ENCODE measurements at regions not wholly inside any gene's neighbourhood (a gene's known extent, or its start where the extent isn't known, plus 50 kb on each side); places are given as distances from the start of the nearest gene placed in this dataset.
"Not testable (repeated sequence)": the region's sequence is repeated elsewhere in the genome, so short reads cannot be mapped to it uniquely, and the experiment has no call there.

GRCh38 chr7:81197266-81197665 is 278.4 kb upstream of the SEMA3C start:
- Histone ChIP-seq H3K27ac (ENCODE audit: low read length) (no peak overlapping the region), H3K9me3 (ENCODE audit: control insufficient read depth, low read depth, low read length) (no peaks in the 10 kb centered on the region), H3K27me3 (ENCODE audit: control insufficient read depth, insufficient read depth, low read length) (no peaks in the 10 kb centered on the region), H3K4me1 (ENCODE audit: control insufficient read depth, insufficient read depth, low read length) (no peaks in the 10 kb centered on the region), H3K36me3 (ENCODE audit: control insufficient read depth, insufficient read depth, low read length) (no peaks in the 10 kb centered on the region), H3K4me3 (ENCODE audit: low read length) (no peak overlapping the region)
- WGBS (ENCODE audit: insufficient coverage, low lambda C conversion rate) = 100% methylated on average over 1 of the region's 2 CpGs
- no peak for DNase-seq

GRCh38 chr7:81195033-81195432 is 276.2 kb upstream of the SEMA3C start:
- no CpG with 5 or more reads among the region's 1 CpG for WGBS (ENCODE audit: insufficient coverage, low lambda C conversion rate)
- peak in 1 of 2 donors; percentile 22 for DNase-seq
- Histone ChIP-seq H3K4me3 (ENCODE audit: low read length) (no peak overlapping the region), H3K9me3 (ENCODE audit: control insufficient read depth, low read depth, low read length) (no peaks in the 10 kb centered on the region), H3K36me3 (ENCODE audit: control insufficient read depth, insufficient read depth, low read length) (no peaks in the 10 kb centered on the region), H3K27ac (ENCODE audit: low read length) (no peak overlapping the region), H3K4me1 (ENCODE audit: control insufficient read depth, insufficient read depth, low read length) (peaks cover 3% of the 10 kb centered on the region), H3K27me3 (ENCODE audit: control insufficient read depth, insufficient read depth, low read length) (no peaks in the 10 kb centered on the region)

- WGBS (ENCODE audit: insufficient coverage, low lambda C conversion rate) = 100% methylated on average over 1 of the region's 3 CpGs
- H3K4me3 ChIP-seq (ENCODE audit: low read length) = no peak overlapping the region
- peak overlapping the region; percentile 76 for H3K27ac ChIP-seq (ENCODE audit: low read length)
- no peaks in the 10 kb centered on the region for H3K27me3 ChIP-seq (ENCODE audit: control insufficient read depth, insufficient read depth, low read length)
- peak; percentile 47 to 62 for DNase-seq
- no peaks in the 10 kb centered on the region for H3K36me3 ChIP-seq (ENCODE audit: control insufficient read depth, insufficient read depth, low read length)
- H3K4me1 ChIP-seq (ENCODE audit: control insufficient read depth, insufficient read depth, low read length) = peaks cover 3% of the 10 kb centered on the region
- H3K9me3 ChIP-seq (ENCODE audit: control insufficient read depth, low read depth, low read length) = no peaks in the 10 kb centered on the region
These were observed 272.3 kb upstream of the SEMA3C start for GRCh38 chr7:81190997-81191768.

GRCh38 chr7:81187753-81188152 is 268.9 kb upstream of the SEMA3C start:
- H3K4me3 ChIP-seq (ENCODE audit: low read length) = no peak overlapping the region
- no CpG with 5 or more reads among the region's 1 CpG for WGBS (ENCODE audit: insufficient coverage, low lambda C conversion rate)
- DNase-seq = no peak
- no peak overlapping the region for H3K27ac ChIP-seq (ENCODE audit: low read length)
- H3K36me3 ChIP-seq (ENCODE audit: control insufficient read depth, insufficient read depth, low read length) = no peaks in the 10 kb centered on the region
- peaks cover 3% of the 10 kb centered on the region for H3K4me1 ChIP-seq (ENCODE audit: control insufficient read depth, insufficient read depth, low read length)
- H3K9me3 ChIP-seq (ENCODE audit: control insufficient read depth, low read depth, low read length) = no peaks in the 10 kb centered on the region
- no peaks in the 10 kb centered on the region for H3K27me3 ChIP-seq (ENCODE audit: control insufficient read depth, insufficient read depth, low read length)

GRCh38 chr7:81186691-81187090 is 267.8 kb upstream of the SEMA3C start:
- Histone ChIP-seq H3K27ac (ENCODE audit: low read length) (no peak overlapping the region), H3K27me3 (ENCODE audit: control insufficient read depth, insufficient read depth, low read length) (no peaks in the 10 kb centered on the region), H3K4me1 (ENCODE audit: control insufficient read depth, insufficient read depth, low read length) (peaks cover 3% of the 10 kb centered on the region), H3K4me3 (ENCODE audit: low read length) (no peak overlapping the region), H3K9me3 (ENCODE audit: control insufficient read depth, low read depth, low read length) (no peaks in the 10 kb centered on the region), H3K36me3 (ENCODE audit: control insufficient read depth, insufficient read depth, low read length) (no peaks in the 10 kb centered on the region)
- DNase-seq = no peak
- WGBS (ENCODE audit: insufficient coverage, low lambda C conversion rate) = no CpG with 5 or more reads among the region's 2 CpGs

- no peaks in the 10 kb centered on the region for H3K36me3 ChIP-seq (ENCODE audit: control insufficient read depth, insufficient read depth, low read length)
- no peak for DNase-seq
- no peaks in the 10 kb centered on the region for H3K9me3 ChIP-seq (ENCODE audit: control insufficient read depth, low read depth, low read length)
- H3K27ac ChIP-seq (ENCODE audit: low read length) = no peak overlapping the region
- H3K4me1 ChIP-seq (ENCODE audit: control insufficient read depth, insufficient read depth, low read length) = no peaks in the 10 kb centered on the region
- H3K27me3 ChIP-seq (ENCODE audit: control insufficient read depth, insufficient read depth, low read length) = no peaks in the 10 kb centered on the region
- H3K4me3 ChIP-seq (ENCODE audit: low read length) = no peak overlapping the region
These were observed 266.2 kb upstream of the SEMA3C start for GRCh38 chr7:81185072-81185471.

GRCh38 chr7:81183326-81183725 is 264.5 kb upstream of the SEMA3C start:
- no CpG with 5 or more reads among the region's 2 CpGs for WGBS (ENCODE audit: insufficient coverage, low lambda C conversion rate)
- no peak overlapping the region for H3K27ac ChIP-seq (ENCODE audit: low read length)
- no peaks in the 10 kb centered on the region for H3K27me3 ChIP-seq (ENCODE audit: control insufficient read depth, insufficient read depth, low read length)
- no peak for DNase-seq
- no peak overlapping the region for H3K4me3 ChIP-seq (ENCODE audit: low read length)
- H3K36me3 ChIP-seq (ENCODE audit: control insufficient read depth, insufficient read depth, low read length) = no peaks in the 10 kb centered on the region
- no peaks in the 10 kb centered on the region for H3K4me1 ChIP-seq (ENCODE audit: control insufficient read depth, insufficient read depth, low read length)
- H3K9me3 ChIP-seq (ENCODE audit: control insufficient read depth, low read depth, low read length) = no peaks in the 10 kb centered on the region

- H3K36me3 ChIP-seq (ENCODE audit: control insufficient read depth, insufficient read depth, low read length); H3K4me1 ChIP-seq (ENCODE audit: control insufficient read depth, insufficient read depth, low read length); H3K27ac ChIP-seq (ENCODE audit: low read length); H3K9me3 ChIP-seq (ENCODE audit: control insufficient read depth, low read depth, low read length); H3K4me3 ChIP-seq (ENCODE audit: low read length); DNase-seq; H3K27me3 ChIP-seq (ENCODE audit: control insufficient read depth, insufficient read depth, low read length): not testable (repeated sequence)
- WGBS (ENCODE audit: insufficient coverage, low lambda C conversion rate) = 100% methylated on average over 1 of the region's 10 CpGs
These were observed 263.2 kb upstream of the SEMA3C start for GRCh38 chr7:81182056-81182455.

GRCh38 chr7:81181066-81181465 is 262.2 kb upstream of the SEMA3C start:
- H3K27me3 ChIP-seq (ENCODE audit: control insufficient read depth, insufficient read depth, low read length) = no peaks in the 10 kb centered on the region
- no peak for DNase-seq
- H3K9me3 ChIP-seq (ENCODE audit: control insufficient read depth, low read depth, low read length) = no peaks in the 10 kb centered on the region
- H3K27ac ChIP-seq (ENCODE audit: low read length) = no peak overlapping the region
- H3K4me1 ChIP-seq (ENCODE audit: control insufficient read depth, insufficient read depth, low read length) = no peaks in the 10 kb centered on the region
- H3K4me3 ChIP-seq (ENCODE audit: low read length) = no peak overlapping the region
- H3K36me3 ChIP-seq (ENCODE audit: control insufficient read depth, insufficient read depth, low read length) = no peaks in the 10 kb centered on the region

GRCh38 chr7:81180573-81180972 is 261.7 kb upstream of the SEMA3C start:
- no peaks in the 10 kb centered on the region for H3K36me3 ChIP-seq (ENCODE audit: control insufficient read depth, insufficient read depth, low read length)
- DNase-seq = no peak
- H3K27ac ChIP-seq (ENCODE audit: low read length) = no peak overlapping the region
- H3K4me1 ChIP-seq (ENCODE audit: control insufficient read depth, insufficient read depth, low read length) = no peaks in the 10 kb centered on the region
- H3K27me3 ChIP-seq (ENCODE audit: control insufficient read depth, insufficient read depth, low read length) = no peaks in the 10 kb centered on the region
- WGBS (ENCODE audit: insufficient coverage, low lambda C conversion rate) = no CpG with 5 or more reads among the region's 2 CpGs
- no peaks in the 10 kb centered on the region for H3K9me3 ChIP-seq (ENCODE audit: control insufficient read depth, low read depth, low read length)
- no peak overlapping the region for H3K4me3 ChIP-seq (ENCODE audit: low read length)

GRCh38 chr7:81175275-81175940 is 256.6 kb upstream of the SEMA3C start:
- no peak for DNase-seq
- WGBS (ENCODE audit: insufficient coverage, low lambda C conversion rate) = 82% methylated on average over 2 of the region's 6 CpGs
- Histone ChIP-seq H3K27ac (ENCODE audit: low read length) (no peak overlapping the region), H3K4me3 (ENCODE audit: low read length) (no peak overlapping the region), H3K36me3 (ENCODE audit: control insufficient read depth, insufficient read depth, low read length) (no peaks in the 10 kb centered on the region), H3K4me1 (ENCODE audit: control insufficient read depth, insufficient read depth, low read length) (no peaks in the 10 kb centered on the region), H3K9me3 (ENCODE audit: control insufficient read depth, low read depth, low read length) (no peaks in the 10 kb centered on the region), H3K27me3 (ENCODE audit: control insufficient read depth, insufficient read depth, low read length) (no peaks in the 10 kb centered on the region)
